WERI-Rb-1 (cell line): ENCODE measurements at regions not wholly inside any gene's neighbourhood (a gene's known extent, or its start where the extent isn't known, plus 50 kb on each side); places are given as distances from the start of the nearest gene placed in this dataset.

Experiments used
- DNase-seq: peaks from one replicate; pipeline ENCODE4 v3.0.0-alpha.2; 2020
- H3K27ac ChIP-seq: fragments of 250-450 bp; sonication (Bioruptor Pico); 2 replicates; pipeline ENCODE4 v1.5.1; 2020; ENCODE audit warnings: mild to moderate bottlenecking, moderate library complexity
- H3K27me3 ChIP-seq: fragments of 250-450 bp; sonication (Bioruptor Pico); 2 replicates; pipeline ENCODE4 v1.5.1; 2021; ENCODE audit warnings: mild to moderate bottlenecking, low read depth, moderate library complexity; ENCODE audit not compliant: insufficient read depth, severe bottlenecking
- H3K36me3 ChIP-seq: fragments of 250-450 bp; sonication (Bioruptor Pico); 2 replicates; pipeline ENCODE4 v1.5.1; 2020; ENCODE audit warnings: mild to moderate bottlenecking, moderate library complexity
- H3K4me3 ChIP-seq: 2 replicates; pipeline ENCODE4 v1.5.1; 2011; ENCODE audit warnings: low read depth, mild to moderate bottlenecking, control low read depth, low read length
- H3K9me3 ChIP-seq: fragments of 250-450 bp; sonication (Bioruptor Pico); 2 replicates; pipeline ENCODE4 v1.5.1; 2021; ENCODE audit warnings: mild to moderate bottlenecking, moderate library complexity; ENCODE audit not compliant: severe bottlenecking
- CTCF ChIP-seq: IDR thresholded peaks from 2 replicates; pipeline ENCODE4 v1.5.1; 2011; ENCODE audit warnings: low read depth, mild to moderate bottlenecking, control low read depth, inconsistent platforms, low read length

DNA sequence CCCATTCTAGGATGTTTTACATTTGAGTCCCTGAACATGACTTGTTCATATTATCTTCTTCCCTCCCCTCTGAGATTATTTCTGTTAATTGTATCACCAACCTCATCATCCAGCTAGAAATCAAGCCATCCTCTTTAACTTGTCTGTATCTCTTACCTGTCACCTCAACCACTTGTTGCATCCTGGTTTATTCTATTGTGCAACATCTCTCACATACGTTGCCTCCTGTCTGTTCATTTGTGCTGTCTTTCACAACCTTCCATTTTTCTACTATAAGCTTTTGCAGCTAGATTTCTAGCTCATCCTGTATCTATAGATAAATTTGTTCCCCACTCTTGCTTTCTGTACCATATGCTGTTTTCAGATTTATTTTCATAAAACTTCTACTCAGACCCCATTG, 183.7 kb downstream of the MCHR2 start:
- DNase-seq, result no peak
- no peak for TF ChIP-seq CTCF
- Histone ChIP-seq H3K9me3 (no peaks in the 10 kb centered on the region), H3K27me3 (no peaks in the 10 kb centered on the region), H3K36me3 (no peaks in the 10 kb centered on the region), H3K27ac (no peak overlapping the region), H3K4me3 (no peak overlapping the region)

GRCh38 chr6:99810942-99811620, 182.9 kb downstream of the MCHR2 start:
- no peaks in the 10 kb centered on the region for H3K27me3 ChIP-seq
- no peak for TF ChIP-seq CTCF
- DNase-seq, result no peak
- H3K36me3 ChIP-seq, result no peaks in the 10 kb centered on the region
- H3K4me3 ChIP-seq, result no peak overlapping the region
- no peaks in the 10 kb centered on the region for H3K9me3 ChIP-seq
- no peak overlapping the region for H3K27ac ChIP-seq

DNA sequence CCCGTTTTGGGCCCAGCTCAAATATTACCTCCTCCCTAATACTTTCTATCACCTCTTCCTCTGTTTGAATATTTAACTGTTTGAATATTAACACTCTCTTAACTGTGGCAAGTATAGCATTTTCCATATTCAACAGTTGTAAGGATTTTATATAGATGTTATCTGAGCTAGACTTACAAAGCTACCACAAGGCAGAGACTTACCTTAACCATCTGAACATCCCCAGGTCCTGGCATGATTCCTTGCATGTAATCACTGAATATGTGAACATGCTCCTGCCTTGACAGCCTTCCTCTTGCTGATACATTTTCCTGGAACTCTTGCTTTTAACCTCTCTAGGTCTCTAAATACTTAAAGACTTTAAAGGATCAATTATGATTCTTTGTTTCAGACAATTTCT, 182.4 kb downstream of the MCHR2 start:
- Histone ChIP-seq H3K36me3 (no peaks in the 10 kb centered on the region), H3K9me3 (no peaks in the 10 kb centered on the region), H3K27ac (no peak overlapping the region), H3K27me3 (no peaks in the 10 kb centered on the region), H3K4me3 (no peak overlapping the region)
- TF ChIP-seq CTCF, result no peak
- no peak for DNase-seq

DNA sequence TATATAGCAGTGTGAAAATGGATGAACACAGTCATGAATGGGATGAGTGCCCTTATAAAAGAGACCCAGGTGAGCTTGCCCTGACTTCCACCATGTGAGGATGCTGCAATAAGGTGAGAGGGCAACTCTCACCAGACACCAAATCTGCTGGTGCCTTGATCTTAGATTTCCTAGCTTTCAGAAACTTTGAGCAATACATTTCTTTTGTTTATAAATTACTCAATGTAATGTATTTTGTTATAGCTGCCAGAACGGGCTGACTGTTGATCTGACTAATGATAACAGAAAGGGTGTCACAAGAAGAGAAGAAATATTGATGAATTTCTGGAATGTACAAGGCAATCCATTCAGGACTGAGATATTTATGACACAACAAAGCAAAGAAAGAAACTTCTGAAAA, 180.5 kb downstream of the MCHR2 start:
- H3K4me3 ChIP-seq, result no peak overlapping the region
- no peak overlapping the region for H3K27ac ChIP-seq
- no peaks in the 10 kb centered on the region for H3K9me3 ChIP-seq
- no peak for DNase-seq
- H3K27me3 ChIP-seq, result no peaks in the 10 kb centered on the region
- TF ChIP-seq CTCF, result no peak
- H3K36me3 ChIP-seq, result no peaks in the 10 kb centered on the region

- Histone ChIP-seq H3K27me3 (no peaks in the 10 kb centered on the region), H3K9me3 (no peaks in the 10 kb centered on the region), H3K27ac (no peak overlapping the region), H3K36me3 (no peaks in the 10 kb centered on the region), H3K4me3 (no peak overlapping the region)
- DNase-seq, result no peak
- no peak for TF ChIP-seq CTCF
These were observed 179.6 kb downstream of the MCHR2 start for GRCh38 chr6:99814230-99814928.
